ENCODE measurements at regions not wholly inside any gene's neighbourhood (a gene's known extent, or its start where the extent isn't known, plus 50 kb on each side); places are given as distances from the start of the nearest gene placed in this dataset.
"Not testable (repeated sequence)": the region's sequence is repeated elsewhere in the genome, so short reads cannot be mapped to it uniquely, and the experiment has no call there.

- no peak for TF ChIP-seq CTCF (IDR thresholded peaks at IDR 0.05; ENCODE audit: low read depth, low read length)
- H3K4me3 ChIP-seq (ENCODE audit: low read depth, low read length), result no peak overlapping the region
Measured at GRCh38 chr7:10779465-10780399, 193.9 kb upstream of the PHF14 start.

DNA sequence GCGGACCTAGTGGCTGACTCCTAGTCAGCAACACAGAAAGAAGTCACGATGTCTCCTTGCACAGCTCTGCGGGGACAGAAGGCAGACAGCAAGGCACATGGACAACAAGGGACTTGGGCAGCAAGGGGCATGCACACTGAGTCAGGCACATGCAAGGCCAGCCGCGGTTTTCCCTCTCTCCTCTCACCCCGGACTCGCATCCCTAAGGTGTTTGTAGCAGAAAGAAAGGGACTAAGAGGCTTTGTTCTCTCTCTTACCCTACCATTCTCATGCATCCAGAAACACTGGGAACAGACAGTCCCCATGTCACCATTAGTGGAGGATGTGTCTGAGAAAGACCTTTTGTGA lies 193.3 kb upstream of the PHF14 start:
- H3K4me3 ChIP-seq (ENCODE audit: low read depth, low read length), result no peak overlapping the region
- no peak for TF ChIP-seq CTCF (IDR thresholded peaks at IDR 0.05; ENCODE audit: low read depth, low read length)

DNA sequence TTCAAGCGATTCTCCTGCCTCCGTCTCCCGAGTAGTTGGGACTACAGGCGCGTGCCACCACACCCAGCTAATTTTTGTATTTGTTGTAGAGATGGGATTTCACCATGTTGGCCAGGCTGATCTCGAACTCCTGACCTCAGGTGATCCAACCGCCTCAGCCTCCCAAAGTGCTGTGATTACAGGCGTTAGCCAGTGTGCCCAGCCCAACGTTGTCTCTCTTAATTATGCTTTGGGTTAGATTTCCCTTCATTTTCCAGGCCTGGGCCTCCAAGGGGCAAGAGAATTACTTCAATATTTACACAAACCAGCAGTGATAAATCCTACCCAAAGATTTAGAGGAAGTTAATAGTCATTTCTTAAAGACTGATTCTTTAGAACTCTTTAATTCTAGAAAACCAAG lies 186.7 kb upstream of the PHF14 start:
- not testable (repeated sequence) for H3K4me3 ChIP-seq (ENCODE audit: low read depth, low read length)

GRCh38 chr7:10789170-10789569 lies 184.5 kb upstream of the PHF14 start:
- H3K4me3 ChIP-seq (ENCODE audit: low read depth, low read length), result no peak overlapping the region
- no peak for TF ChIP-seq CTCF (IDR thresholded peaks at IDR 0.05; ENCODE audit: low read depth, low read length)

DNA sequence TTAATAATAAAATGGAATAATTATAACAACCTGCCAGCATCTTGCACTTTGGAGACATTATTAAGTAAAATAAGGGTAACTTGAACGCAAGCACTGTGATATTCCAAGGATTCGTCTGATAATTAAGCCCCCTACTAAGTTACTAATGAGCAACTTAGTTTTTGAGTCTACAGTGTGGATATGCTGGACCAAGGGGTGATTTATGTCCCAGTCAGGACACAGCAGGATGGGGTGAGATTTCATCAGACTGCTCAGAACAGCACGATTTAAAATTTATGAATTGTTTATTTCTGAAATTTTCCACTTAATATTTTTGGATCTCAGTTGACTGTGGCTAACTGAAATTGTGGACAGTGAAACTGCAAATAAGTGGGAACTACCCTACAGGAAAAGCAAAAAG lies 182.8 kb upstream of the PHF14 start:
- H3K4me3 ChIP-seq (ENCODE audit: low read depth, low read length), result no peak overlapping the region
- TF ChIP-seq CTCF (IDR thresholded peaks at IDR 0.05; ENCODE audit: low read depth, low read length), result no peak

GRCh38 chr7:10793995-10794775 lies 179.5 kb upstream of the PHF14 start:
- no peak overlapping the region for H3K4me3 ChIP-seq (ENCODE audit: low read depth, low read length)
- no peak for TF ChIP-seq CTCF (IDR thresholded peaks at IDR 0.05; ENCODE audit: low read depth, low read length)

GRCh38 chr7:10797157-10797556 lies 176.5 kb upstream of the PHF14 start:
- no peak for TF ChIP-seq CTCF (IDR thresholded peaks at IDR 0.05; ENCODE audit: low read depth, low read length)
- no peak overlapping the region for H3K4me3 ChIP-seq (ENCODE audit: low read depth, low read length)
